SKM-1 treated with dmso at 0.1 percent for 144 hours (cell line): ENCODE measurements at regions not wholly inside any gene's neighbourhood (a gene's known extent, or its start where the extent isn't known, plus 50 kb on each side); places are given as distances from the start of the nearest gene placed in this dataset.
"Not testable (repeated sequence)": the region's sequence is repeated elsewhere in the genome, so short reads cannot be mapped to it uniquely, and the experiment has no call there.

Experiments used
- DNase-seq: peaks from one replicate; lab custom pipeline; 2025; ENCODE audit not compliant: unreplicated experiment; lab: John Stamatoyannopoulos, UW

DNA sequence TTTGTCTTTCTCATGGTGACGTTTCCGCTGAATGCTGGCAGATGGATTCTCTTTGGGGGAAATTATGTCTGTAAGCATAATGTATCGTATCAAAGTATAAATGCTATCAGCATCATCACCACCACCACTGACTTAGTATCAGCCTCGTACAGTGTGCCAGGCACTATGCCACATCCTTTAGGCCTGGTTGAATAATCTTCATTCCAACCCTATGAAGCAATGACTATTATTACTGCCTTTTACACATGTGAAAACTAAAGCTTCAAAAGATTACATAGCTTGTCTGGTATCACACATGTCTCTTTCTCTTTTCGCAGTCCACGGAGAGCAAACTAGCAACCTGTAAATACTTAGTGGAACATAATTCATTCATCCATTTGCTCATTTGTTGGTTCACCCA, 166.7 kb upstream of the PRICKLE2 start:
- DNase-seq: no peak

DNA sequence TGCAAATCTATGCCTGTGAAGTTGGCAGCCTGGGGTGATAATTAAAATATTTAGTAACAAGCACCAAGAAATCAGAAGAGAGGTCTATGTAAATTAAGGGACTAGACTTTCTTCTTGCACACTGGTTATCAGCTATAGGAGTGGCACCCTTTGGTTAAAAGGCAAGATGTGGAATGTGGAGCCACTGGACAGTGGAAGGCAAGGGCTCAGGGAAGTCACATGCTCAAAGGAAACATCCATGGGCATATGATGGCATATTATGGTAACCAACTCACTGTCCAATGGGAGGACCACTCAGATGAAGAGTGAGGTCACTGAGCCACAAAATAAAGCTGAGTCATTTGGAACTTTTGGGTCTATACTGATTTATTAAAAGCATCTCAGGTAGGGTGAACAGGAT, 165.6 kb upstream of the PRICKLE2 start:
- DNase-seq: no peak

DNA sequence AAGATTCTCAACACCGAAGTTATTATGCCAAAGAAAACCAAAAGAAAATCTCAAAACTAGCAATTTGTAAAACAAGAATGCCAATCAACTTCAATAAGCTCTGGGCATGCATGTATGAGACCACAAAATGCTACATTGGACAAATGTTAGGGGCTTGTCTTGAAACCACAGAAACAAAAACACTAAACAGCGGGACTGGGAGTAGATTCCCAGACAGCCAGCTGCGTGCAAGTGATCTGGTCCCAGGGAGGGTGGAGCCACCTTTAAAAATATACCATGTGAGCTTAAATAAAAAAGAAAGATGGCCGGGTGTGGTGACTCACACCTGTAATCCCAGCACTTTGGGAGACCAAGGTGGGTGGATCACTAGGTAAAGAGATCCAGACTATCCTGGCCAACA, 163.6 kb upstream of the PRICKLE2 start:
- no peak for DNase-seq

DNA sequence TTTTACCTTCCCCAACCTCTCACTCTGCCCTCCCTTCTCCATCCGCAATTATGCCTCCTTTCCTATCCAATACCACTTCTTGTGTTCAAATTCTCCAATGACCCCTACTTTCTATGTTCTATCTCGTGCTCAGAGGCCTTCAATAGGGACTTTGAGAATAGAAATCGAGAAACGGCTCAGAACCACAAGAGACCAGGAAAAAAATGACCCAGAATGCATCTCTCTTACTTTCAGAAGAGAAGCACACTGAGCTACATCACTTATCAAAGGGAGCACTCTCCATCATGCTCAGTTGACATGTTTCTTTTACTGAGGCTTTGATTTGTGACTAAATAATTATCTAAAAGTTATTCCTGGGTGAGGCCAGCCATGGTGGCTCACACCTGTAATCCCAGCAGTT, 162.4 kb upstream of the PRICKLE2 start:
- no peak for DNase-seq

DNA sequence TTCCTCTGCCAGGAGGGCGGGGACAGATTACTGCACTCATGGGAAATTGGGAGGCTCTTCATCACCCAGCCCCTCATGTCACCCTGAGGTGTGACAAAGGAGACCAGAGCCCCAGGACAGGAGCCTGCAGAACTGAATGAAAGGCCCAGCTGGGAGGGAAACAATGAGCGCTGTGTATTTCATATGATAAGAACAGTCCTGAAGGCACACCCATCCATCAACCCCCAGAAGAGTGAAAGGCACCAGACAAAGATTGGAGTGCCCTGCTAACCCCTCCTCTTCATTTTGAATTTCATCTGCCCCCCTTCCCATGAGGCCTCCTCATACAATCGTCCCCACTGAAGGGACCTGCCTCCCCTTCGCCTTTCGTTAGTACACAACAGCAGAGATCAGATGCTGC, 160.0 kb upstream of the PRICKLE2 start:
- no peak for DNase-seq

DNA sequence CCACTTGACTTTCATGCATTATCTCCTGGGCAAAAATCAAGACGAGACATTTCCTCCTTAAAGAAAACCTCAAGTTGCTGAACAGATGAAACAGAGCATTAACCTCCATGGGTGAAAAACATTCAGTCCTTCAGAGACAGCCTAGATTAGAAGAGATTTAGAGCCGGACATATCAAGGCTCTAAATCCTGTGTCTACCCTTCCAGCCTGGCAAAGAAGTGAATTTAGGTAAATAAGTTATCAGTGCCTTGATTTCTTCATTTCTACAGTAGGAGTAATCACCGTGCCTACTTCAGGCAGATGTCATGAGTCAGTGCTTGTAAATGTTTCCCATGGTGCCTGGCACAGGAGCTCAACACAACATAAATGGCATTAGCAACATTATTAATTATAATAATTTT, 159.3 kb upstream of the PRICKLE2 start:
- no peak for DNase-seq

DNA sequence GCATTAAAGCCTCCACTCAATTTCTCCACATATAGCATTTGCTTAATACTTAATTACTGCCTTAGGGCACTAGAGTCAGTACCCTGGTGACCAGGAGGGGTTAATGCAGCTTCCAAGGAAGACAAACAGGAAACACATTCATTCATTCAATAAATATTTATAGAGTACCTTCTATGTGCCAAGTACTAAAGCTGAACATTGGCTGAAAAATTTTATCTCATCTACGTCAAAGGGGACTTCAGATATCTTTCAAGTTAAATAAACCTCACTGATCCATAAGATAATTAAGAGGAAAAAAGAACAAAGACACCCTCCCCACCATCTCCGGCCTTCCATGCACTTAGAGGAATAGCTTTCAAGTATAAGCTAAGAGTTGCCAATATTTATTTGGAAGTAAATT, 156.9 kb upstream of the PRICKLE2 start:
- DNase-seq: no peak

DNA sequence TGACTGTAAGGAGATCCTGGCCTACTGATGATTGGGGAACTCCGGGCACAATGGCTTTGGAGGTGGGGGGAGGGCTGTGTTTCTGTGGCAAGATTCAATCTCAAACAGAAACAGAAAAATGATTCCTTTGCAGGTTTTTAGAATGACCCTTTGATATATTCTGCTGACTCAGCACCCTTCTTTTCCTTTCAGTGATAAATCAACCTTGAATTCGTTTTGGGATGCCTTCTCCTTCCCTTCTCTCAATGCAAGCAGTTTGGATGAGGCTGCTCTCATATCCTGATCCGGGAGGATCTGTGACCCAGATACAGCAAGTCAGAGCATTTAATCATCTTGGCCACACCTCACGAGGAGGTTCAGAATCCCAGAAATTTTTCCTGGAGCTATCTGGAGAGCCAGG, 156.1 kb upstream of the PRICKLE2 start:
- DNase-seq: no peak

DNA sequence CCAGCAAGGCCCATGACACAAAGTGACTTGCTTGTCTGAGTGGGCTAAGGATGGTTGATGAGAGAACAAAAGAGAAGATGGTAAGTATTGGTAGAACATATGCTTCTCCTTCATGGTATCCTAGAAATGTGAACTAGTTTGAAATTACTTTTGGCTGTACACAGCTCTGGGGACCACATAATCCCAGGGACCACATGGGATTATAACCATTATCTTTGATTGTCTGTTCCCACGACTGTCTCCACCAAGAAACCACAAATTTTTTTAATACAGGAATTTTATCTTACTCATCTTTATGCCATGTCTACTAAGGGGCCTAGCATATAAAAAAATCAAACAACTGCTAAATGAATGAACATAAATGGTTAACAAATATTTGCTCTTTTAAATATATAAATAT, 155.3 kb upstream of the PRICKLE2 start:
- no peak for DNase-seq

DNA sequence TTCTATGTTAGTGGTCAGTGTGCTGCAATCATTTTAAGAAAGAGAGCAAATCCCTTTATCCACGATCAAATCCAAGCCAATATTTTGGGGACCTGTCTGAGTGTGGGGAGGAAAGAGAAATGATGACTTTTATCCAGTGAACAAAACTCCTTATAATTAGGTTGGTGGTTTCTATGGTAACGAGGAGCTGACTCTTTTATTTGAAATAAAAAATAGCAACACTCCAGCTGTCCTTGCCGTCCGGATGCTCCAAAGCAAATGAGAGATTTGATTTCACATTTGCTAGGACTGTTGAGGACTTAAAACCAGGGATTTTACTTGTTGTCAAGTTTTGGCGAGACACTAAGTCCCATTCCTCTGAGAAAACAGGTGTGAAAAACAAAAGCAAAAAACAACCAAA, 154.0 kb upstream of the PRICKLE2 start:
- no peak for DNase-seq

DNA sequence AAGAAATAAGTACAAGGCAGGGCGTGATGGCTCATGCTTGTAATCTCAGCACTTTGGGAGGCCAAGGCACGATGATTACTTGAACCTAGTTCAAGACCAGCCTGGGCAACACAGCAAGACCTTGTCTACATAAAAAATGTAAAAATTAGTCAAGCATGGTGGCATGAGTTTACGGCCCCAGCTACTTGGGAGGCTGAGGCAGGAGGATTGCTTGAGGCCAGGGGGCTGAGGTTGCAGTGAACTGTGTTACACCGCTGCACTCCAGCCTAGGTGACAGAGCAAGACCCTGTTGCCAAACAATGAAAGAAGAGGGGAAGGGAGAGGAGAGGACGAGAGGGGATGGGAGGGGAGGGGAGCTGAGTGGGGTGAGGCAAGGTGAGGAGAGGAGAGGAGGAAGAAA, 152.7 kb upstream of the PRICKLE2 start:
- DNase-seq: no peak

DNA sequence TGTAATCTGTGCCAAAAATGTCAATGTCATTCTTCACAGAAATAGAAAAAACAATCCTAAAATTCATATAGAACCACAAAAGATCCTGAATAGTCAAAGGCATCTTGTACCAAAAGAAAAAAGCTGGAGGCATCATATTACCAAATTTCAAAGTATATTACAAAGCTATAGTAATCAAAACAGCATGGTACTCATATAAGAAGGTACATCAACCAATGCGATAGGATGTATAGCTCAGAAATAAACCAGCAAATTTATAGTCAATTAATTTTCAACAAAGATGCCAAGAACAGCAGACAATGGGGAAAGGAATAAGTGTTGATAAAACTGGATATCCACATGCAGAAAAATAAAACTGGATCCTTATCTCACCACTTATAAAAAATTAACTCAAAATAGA, 150.5 kb upstream of the PRICKLE2 start:
- DNase-seq: no peak

DNA sequence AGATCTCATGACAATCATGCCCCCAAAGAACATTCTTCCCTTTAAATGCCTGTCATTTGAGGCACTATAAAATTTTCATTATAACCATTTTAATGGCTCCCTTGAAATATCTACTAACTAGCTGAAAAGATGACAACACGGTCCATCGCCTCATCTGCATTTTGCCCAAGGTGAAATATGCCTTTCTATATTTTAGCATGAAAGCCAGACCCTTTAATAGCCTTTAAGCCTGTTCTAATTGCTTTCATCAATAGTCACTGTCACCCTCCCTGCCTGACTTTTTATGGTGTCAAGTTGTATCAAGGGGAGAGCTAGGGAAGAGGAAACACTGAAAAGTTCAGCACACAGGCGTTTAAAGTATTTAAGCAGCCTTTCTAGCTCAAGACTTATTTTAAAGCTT, 144.1 kb upstream of the PRICKLE2 start:
- DNase-seq: no peak

DNA sequence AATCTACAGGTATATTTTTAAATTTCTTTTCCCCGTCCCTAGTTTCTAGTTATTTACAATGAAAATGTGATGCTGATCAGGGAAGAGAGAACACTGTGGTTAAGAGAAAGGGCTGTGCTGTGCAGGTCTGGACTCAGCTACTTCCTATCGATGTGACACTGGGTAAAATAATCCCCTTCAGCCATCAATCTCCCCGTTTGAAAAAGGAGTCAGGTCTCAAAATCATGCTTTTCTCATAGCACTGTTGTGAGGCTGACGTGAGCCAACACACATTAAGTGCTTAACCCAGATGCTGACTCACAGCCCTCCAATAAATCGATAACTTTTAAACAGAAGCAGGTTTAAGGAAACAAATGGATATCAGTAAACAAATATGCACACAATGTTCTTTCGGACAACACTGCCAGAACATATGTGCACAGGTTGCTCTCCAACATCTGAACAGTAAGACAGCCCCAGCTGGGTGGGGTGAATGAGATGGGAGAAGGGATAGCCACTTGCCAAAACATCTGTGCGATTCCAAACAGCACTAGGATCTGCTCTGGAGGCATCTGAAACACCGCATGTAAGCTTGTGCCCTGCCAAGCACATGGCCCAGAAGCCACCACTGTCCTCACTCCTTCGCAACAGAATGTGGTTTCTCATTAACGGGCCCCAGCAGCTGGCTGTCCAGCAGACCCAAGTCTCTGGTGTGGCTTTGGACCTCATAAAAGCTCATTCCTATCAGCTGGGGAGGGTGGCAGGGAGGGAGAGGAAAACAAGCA, 143.2 kb upstream of the PRICKLE2 start:
- no peak for DNase-seq

DNA sequence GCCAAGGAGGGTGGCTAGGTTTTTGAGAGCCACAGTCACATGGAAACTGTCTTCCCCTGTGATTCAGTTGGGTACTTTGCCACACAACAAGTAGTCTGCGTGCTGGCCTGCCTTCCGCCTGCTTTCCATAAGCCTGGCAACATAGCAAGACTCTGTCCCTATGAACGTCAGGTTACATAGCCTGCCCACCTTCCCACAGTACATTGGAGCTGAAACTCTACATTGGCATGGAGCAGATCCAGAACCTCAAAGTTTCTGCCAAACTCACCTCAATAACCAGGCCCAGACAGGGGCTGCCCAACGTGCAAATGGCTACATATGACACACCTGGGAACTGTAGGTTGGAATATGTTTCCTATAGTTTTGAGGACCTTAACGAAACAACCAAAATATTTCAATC, 140.6 kb upstream of the PRICKLE2 start:
- no peak for DNase-seq

DNA sequence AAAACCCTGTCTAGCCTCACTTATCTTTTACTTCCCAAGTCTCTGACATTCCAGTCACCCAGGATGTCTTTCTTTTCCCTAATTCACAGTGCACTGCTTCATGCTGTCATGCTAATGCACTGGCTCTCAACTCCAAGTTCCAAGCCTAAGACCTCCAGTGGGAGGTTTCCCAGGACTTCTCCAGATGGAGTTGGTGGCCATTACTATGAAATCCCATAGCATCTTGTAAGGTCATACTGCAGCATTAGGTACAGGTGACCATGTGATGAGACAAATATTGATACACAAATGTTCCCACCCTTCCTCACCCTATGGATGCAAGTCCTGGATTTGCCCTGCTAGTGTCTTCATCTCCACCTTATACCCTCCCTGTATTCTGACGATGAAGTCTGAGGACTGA, 138.6 kb upstream of the PRICKLE2 start:
- no peak for DNase-seq

DNA sequence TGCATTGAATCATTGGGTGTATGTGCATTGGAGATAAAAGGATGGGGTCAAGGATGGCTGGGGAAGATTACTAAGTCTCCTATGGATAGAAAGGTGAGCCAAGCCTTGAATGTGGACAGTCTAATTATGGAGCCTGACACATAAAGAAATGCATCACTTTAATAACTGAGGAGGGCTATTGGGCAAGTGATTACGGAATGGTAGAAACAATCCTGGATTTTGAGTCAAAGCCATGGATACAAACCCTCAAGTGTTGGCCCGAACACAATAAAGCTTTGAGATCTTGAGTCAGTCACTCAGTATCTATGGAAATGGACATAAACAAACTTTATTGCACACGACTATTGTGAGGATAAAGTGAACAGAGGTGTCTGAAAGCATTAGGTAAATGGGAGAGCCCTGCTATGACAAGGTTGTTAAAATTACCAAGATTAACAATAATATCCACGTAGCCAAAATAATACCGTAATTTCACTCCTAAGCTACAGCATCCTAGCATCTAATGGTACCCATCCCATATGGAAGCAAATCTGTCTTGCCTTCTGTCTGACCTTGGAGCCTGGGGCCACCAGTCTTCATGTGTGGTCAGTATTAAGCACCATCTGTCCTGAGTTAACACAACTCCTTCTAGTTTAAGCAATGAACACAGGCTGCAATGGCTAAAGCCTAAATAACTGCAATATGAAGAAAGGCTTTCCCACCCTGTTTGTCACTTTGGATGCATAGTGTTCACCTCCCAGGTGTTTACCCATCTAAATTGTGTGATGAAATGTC, 136.9 kb upstream of the PRICKLE2 start:
- no peak for DNase-seq

DNA sequence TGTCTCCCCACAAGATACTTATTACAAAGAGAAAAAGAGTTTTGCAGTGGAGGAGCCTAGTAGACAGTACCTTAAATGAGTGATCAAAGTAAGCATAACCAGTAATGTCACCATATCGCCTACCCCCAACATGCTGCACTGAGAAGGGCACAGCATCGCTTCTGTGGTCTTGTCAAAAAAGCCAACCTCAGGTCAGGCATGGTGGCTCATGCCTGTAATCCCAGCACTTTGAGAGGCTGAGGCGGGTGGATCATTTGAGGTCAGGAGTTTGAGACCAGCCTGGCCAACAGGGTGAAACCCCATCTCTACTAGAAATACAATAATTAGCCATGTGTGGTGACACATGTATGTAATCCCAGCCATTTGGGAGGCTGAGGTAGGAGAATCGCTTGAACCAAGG, 135.8 kb upstream of the PRICKLE2 start:
- not testable (repeated sequence) for DNase-seq

DNA sequence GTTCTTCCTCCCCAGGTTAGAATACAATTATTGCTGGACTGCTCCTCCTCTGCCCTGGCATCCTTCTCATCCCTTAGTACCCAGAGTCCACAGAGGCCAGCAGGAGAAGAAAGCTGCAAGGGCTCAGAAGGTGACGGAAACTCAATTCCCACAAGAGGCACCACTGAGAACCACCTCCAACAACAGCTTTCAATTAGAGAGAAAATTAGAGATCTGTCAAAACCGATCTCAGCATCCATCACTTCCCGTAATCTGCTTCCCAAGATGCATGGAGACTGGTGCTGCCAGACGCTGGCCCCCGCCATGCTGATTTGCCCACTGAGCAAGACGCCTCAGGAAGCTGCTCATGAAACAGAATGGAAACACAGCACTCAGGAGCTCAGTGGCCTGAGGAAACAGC, 135.0 kb upstream of the PRICKLE2 start:
- DNase-seq: no peak

DNA sequence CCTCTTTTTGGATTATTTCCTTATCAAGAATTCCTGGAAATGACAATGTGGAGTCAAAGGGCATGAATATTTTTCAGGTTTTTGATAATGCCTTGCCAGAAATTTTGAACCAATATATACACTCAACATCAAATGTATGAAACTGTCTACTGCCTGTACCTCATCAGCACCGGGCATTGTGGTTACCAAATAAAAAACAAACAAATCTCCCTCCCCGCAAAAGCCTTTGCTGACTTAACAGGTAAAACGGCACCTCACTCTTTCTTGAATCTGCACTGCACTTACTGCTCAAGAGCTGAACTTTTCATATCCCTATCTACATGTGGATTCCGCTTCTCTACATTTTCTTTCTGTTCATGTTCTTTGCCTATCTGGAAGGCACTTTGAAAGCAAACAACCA, 134.5 kb upstream of the PRICKLE2 start:
- no peak for DNase-seq

DNA sequence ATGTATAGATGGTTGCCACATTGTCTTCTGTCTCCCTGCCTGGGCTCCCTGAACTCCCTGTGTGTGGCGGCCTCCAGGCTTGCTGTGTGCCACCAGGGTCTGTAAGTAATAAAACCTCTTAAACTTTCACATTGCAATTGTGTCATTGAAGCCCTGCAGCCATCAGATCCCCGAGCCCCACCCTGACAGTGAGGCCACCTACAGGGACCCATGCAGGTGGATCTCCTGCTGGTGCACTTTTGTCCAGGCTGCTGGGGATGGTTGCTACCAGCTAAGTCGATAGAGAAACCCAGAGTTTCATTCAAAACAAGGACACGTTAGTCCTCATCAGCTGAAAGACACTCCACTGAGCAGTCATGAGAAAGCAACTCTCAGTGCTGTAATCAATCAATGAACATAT, 133.6 kb upstream of the PRICKLE2 start:
- no peak for DNase-seq

DNA sequence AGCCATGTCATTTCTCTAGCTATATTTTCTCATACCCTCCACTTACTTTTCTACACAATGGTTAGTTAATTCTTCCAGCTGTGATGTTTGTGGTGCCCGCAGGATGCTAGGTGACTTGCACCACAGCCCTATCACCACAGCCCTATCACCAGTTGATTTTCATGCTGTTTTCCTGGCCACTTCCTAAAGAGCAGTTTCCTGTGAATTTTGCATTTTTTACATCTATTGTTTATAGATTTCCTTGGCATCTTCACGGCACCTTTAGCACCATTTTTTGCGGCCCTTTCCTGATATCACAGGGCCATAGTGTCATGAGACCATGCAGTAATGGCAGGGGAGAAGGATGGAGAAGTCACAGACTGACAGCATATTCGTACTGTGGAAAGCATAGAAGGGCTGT, 132.9 kb upstream of the PRICKLE2 start:
- no peak for DNase-seq

DNA sequence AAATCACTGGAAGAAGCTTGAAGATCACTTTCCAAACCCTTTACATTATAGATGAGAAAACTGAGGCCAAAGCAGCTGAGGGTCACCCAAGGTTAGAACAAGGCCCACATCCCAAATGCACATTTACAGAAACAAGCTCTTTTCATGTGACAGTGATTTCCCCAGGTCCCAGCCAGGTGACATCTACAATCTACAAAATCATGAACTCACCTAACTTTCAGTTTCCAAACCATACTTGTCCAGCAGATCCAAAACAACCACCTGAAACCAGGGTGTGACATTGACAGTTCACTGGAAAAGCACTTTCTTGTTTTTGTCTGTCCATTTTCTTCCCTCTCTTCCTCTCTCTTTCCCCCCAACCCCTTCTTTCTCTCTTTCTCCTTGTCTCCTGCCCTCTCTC, 132.2 kb upstream of the PRICKLE2 start:
- no peak for DNase-seq
